ENCODE measurements at regions not wholly inside any gene's neighbourhood (a gene's known extent, or its start where the extent isn't known, plus 50 kb on each side); places are given as distances from the start of the nearest gene placed in this dataset.

GRCh38 chr12:73362666-73363065 is 1090.5 kb downstream of the TRHDE start:
- no peak for DNase-seq

- peak; percentile 72 for DNase-seq
These were observed 1100.7 kb downstream of the TRHDE start for GRCh38 chr12:73372856-73373255.

GRCh38 chr12:73374360-73374759 is 1102.2 kb downstream of the TRHDE start:
- no peak for DNase-seq

GRCh38 chr12:73383584-73384222 is 1111.5 kb downstream of the TRHDE start:
- DNase-seq, result no peak

GRCh38 chr12:73384592-73384991 is 1112.4 kb downstream of the TRHDE start:
- DNase-seq, result no peak

- DNase-seq, result no peak
These were observed 1118.1 kb downstream of the TRHDE start for GRCh38 chr12:73390261-73390660.

DNA sequence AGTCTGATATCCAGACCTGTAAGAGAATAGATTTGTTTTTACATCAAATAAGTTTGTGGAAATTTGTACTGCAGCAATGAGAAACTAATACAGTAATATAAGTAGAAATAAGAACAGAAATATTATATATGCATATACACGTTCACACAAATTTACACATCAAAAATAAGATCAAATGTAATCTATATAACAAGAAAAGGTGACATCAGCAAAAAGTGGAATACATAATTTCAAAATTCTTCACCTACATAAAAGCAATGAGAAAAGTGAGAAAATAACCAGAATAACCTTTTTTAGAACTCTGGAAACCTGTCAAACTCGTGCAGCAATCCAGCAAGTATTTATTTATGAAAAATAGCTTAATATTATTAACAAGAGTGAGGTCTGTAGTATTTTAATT is 1124.6 kb upstream of the ATXN7L3B start:
- no peak for DNase-seq

- no peak for DNase-seq
These were observed 1123.7 kb upstream of the ATXN7L3B start for GRCh38 chr12:73413974-73414373.

DNA sequence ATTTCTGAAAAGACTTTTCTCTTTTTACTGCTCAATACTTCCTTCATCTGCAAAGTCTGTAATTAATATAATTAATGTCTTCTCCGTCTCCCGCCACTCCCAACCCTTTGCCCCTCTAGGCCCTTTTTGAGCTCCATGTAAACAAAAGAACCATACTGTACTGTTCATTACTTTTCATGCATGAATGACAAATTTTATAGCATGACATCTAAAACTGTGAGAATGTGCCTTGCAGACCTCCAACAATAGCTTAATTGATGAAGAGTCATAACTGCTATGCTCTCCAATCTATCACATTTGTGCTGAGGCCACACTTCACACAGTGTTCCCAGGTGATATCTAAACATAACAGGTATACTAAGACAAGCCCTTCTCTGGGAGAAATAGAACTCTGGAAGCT is 1122.7 kb upstream of the ATXN7L3B start:
- no peak for DNase-seq

- DNase-seq, result no peak
These were observed 1119.1 kb upstream of the ATXN7L3B start for GRCh38 chr12:73418541-73418940.

- no peak for DNase-seq
These were observed 1115.8 kb upstream of the ATXN7L3B start for GRCh38 chr12:73421832-73422231.

GRCh38 chr12:73424484-73424883 is 1113.2 kb upstream of the ATXN7L3B start:
- no peak for DNase-seq

- no peak for DNase-seq
These were observed 1091.8 kb upstream of the ATXN7L3B start for GRCh38 chr12:73445658-73446324.

DNA sequence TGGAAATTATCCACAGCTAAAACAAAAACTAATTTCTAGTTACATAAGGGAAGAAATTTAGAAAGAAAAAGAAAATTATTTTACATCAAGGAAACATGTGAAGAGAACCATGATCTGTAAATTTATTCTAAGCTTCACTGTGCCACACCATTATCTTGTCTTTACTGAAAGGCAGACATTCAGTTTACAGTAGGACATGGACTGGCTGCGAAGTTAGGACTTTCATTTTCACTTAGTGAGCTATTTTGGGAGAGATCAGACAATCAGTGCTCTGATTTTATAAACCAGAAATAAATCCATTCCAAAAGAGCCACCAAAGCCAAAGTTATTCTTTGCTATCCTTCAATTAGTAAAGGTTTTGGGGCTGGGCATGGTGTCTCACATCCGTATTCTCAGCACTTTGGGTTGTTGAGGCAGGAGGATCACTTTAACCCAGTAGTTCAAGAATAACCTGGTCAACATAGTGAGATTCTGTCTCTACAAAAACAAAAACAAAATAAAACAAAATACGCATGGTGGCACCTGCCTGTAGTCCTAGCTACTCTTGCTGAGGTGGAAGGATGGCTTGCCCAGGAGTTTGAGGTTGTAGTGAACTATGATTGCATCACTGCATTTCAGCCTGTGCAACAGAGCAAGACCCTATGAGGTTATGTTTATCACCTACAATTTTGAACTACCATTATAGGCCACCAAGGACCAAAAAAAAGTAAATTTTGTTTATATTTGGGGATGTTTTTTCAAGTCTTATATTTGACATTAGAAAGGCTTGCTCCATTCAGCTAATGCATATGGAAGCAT is 1084.8 kb upstream of the ATXN7L3B start:
- DNase-seq, result no peak

GRCh38 chr12:73460212-73460611 is 1077.4 kb upstream of the ATXN7L3B start:
- no peak for DNase-seq

DNA sequence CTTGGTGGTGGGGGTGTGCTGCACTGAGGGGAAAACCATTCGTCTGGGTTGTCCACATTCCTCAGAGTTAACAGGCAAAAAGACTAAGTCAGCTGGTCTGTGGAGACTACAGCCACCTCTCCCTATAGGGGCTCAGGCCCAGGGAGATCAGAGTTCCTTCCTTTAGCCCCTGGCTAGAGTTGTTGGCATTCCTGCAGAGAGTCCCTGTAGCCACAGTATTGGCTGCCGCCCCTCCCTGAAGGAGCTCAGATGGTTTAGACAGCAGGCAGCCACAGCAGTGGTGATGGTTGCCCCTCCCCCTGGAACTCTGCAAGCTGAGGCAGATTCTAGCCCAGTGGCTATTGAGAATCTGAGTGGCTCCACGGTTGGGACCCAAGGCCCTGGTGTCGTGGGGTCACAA is 1072.5 kb upstream of the ATXN7L3B start:
- DNase-seq, result no peak

DNA sequence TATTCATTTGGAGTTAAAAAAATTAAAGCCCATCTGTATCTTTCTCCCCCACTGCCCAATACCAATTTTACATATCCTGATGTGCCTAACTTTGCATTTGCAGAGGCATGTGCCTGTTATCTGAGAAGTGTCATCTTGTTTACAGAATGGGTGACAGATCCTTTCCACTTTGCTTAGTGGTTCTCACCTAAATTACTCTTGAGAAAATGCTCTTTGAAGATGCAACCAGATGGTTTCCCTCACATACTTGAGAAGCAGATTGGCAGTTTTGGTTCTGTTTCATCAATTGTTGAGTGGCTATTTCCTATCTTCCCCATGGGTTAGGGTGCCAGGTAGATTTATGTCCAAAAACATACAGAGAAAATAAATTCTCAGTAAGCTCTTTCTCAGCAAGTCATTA is 1051.4 kb upstream of the ATXN7L3B start:
- no peak for DNase-seq

DNA sequence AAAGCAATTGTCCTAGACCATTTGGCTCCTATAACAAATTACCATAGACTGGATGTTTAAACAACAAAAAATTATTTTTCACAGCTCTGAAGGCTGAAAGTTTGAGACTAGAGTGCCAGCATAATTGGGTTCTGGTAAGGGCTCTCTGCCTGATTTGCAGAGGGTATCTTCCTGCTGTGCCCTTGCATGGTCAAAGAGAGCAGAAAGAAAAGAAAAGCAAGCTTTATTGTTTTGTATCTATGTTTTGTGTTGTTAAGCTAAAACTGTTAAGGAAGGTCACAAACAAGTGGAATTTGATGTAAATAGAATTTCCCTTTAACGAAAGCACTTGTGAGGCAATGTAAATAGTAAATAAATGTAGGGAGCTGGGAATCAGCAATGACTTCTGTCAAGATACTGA is 1031.0 kb upstream of the ATXN7L3B start:
- DNase-seq, result no peak

DNA sequence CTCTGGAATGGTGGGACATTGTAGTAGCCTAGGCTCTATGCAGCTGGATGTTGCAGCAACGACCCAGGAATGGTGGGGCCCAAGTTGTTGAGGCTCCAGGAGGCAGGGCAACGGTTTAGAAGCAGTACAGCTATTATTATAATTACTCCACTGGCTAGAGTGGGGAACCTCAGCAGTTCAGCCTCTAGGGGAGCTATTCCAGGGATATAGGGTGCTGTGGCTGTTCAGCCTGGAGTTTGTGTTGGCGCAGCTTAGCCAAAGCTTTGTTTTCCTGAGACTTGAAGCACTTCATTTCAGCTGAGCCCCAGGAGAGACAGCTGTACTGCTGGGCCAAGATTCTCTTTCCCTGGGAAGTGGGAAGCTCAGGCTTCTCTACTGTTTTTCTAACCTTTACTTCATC is 1023.0 kb upstream of the ATXN7L3B start:
- DNase-seq, result no peak

GRCh38 chr12:73517859-73518258 is 1019.8 kb upstream of the ATXN7L3B start:
- DNase-seq, result no peak

- no peak for DNase-seq
These were observed 1008.4 kb upstream of the ATXN7L3B start for GRCh38 chr12:73529231-73529630.

DNA sequence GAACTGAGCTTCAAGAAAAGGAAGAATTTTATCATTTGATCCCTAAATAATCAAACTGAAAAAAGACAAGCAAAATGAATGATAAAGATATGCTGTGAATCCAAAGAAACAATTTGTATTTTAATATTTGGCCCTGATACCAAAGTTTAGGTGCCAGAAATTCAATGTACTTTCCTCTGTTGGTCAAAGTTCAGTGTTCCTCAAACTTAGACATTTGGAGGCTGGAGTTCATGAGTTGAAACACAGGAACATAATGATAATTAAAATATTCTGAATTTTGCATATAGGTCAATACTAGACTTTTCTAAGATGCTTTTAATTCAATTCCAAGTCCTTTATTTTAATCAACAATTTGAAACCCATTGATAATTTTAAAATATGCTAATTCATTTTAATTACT is 1007.7 kb upstream of the ATXN7L3B start:
- DNase-seq, result no peak

DNA sequence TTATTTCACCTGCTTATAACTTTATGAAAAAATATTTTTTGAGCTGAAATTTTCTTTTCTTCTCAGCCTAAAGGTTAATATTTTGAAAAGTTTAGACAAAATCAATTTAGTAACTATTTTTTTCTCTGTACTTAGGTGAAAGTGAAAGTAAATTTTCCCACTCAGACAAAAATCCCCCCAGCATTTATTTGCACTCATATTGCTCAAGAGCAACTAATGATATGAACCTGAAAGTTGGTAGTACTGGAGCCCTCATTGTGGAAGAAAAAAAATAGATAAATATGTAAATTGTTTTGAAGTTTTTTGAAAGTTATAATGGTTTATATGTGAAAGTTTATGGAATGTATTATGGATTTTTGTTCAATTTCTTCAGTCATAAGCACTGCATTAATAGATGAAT is 1005.9 kb upstream of the ATXN7L3B start:
- DNase-seq, result no peak

DNA sequence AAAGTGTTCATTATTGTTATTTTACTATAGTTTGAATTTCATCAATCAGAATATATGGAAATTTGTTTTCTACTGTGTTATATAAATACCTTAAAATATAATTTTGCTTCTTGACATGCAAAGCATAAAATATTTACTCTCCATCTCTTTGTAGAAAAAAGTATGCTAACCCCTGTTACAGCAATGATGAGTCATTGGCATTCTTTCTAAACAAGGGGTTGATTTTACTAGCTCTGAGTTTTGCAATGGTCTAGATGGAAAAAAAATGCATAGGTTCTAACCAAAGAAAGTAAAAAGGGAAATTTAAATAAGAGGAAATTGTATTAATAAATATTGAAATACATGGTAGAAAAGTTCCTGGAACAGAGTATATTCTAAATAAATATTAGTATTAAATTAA is 990.2 kb upstream of the ATXN7L3B start:
- no peak for DNase-seq
